ENCODE measurements at regions not wholly inside any gene's neighbourhood (a gene's known extent, or its start where the extent isn't known, plus 50 kb on each side); places are given as distances from the start of the nearest gene placed in this dataset.

GRCh38 chr16:72317446-72317845, 145.5 kb upstream of the PMFBP1 start:
- DNase-seq (ENCODE audit: low read depth): no peak

DNA sequence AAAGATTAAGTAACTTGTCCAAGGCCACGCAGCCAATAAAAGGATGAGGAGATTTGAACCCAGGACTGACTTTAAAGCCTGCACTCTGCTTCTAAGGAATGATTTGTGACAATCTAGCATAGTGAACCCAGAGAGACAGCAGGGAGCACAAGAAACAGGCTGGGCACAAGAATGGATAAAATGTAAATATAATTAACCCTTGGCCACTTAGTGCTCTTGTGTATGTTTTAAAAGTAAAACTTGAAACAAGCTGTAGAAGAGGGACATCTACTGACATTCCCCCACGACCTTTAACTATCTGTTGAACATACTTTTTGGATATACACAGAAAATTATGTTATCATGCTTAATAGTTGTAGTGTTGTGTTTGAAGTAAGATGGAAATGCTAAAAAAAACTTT, 141.9 kb upstream of the PMFBP1 start:
- no peak for DNase-seq (ENCODE audit: low read depth)

DNA sequence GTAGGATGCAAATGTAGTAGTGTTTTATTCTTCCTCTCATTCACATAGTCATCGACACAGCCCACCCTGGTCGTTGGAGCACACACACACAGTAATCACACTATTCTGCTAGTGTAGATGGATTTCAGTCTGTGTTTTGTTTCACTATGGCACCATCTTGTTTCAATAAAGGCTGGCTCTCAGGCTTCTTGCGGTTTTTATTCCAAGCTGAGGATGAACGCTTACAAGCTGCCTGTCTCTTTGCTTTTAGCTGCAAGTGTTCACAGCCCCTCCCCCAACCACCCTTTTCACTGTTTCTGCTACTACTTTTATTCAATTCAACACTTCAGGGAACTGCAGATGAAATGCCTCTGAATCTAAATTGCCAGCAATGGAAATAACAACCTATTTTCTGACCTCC, 140.9 kb upstream of the PMFBP1 start:
- no peak for DNase-seq (ENCODE audit: low read depth)

DNA sequence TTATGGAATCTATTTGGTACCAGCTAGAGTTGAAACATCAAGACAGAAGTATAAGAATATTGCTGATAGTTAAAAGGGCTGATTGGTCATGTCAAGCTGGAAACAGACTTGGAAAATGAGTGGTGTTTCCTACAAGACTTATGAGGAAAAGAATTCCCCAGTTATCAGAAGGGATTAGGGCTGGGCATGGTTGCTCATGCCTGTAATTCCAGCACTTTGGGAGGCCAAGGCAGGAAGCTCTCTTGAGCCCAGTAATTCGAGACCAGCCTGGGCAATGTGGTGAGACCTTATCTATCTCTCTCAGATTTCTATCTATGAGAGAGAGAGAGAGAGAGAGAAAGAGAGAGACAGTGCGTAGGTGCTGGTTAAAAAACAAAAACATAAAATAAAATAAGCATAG, 139.5 kb upstream of the PMFBP1 start:
- no peak for DNase-seq (ENCODE audit: low read depth)

GRCh38 chr16:72309001-72309400, 137.0 kb upstream of the PMFBP1 start:
- DNase-seq (ENCODE audit: low read depth): no peak

GRCh38 chr16:72308396-72308795, 136.4 kb upstream of the PMFBP1 start:
- DNase-seq (ENCODE audit: low read depth): no peak

GRCh38 chr16:72302332-72302731, 130.4 kb upstream of the PMFBP1 start:
- DNase-seq (ENCODE audit: low read depth): no peak

DNA sequence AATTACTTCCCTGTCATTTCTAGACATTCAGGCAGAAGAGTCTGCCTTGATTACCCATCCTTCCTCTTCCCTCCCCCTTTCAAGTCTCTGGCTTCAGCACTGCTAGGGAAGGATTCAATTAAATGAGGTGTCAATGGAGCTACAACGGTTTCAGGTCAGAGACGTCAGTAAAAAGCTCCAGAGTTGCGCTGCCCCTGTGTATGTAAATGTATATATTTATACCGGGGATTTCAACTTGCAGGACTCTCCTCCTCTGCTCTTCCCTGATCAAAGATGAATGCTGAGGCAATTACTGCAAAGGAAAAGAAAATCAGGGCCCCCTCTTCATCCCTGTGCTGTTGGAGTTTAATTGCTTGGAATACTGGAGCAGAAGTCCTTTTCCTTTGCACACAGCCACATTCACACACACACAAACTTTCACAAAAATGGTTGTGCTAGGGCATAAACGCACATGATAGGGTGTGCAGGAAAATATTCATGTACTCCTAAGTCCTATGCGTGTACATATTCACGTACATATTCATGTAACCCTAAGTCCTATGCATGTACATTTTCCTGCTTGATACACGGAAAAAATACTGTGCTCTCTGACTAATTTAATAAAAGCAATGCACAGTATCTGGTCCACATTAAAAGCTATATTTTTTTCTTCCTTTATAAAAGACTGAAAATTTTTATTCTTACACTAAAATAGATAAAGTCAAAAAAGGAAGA, 129.7 kb upstream of the PMFBP1 start:
- no peak for DNase-seq (ENCODE audit: low read depth)

DNA sequence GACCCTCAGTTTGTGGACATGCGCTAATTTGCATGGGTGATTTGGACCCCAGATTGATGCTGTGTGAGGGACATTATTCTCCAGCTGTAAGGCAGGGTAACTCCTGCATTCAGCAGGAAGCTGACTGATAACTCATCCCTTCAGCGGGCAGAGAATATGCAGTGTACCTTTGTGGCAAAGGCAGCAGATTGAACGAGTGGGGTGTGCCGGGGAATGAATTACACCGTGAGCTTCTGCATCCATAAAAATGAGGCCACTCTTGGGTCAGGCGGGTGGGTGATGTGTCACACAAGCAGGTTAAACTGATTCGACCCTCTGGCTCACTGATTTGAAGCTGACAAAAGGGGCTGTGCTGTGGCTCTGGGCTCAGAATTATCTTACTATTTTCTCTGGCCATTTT, 128.9 kb upstream of the PMFBP1 start:
- no peak for DNase-seq (ENCODE audit: low read depth)

DNA sequence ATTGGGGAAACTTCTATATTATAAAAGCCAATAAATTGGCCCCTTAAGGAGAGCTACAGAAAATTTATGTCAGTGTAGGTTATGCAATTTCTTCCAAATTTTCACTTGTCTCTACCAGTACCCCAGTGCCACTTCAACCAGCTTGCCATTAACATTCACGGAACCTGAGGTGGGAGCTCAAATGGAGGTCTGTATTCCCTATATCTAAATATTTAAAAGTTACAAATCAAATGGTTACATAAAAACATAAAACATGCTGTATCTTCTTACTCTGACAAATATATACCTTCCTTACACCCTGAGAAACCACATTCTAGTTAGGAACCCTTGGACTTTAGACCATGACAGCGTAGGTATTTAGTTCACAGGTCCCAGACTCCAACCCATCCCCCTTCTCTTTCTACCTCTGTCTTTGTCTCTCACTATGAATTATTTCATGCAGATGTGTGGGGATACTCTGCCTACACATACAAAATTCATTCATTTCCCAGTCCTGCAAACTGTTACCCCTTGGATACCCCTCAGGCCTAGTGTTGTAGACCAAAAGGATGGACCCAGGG, 127.8 kb upstream of the PMFBP1 start:
- DNase-seq (ENCODE audit: low read depth): no peak

GRCh38 chr16:72298961-72299360, 127.0 kb upstream of the PMFBP1 start:
- DNase-seq (ENCODE audit: low read depth): no peak

DNA sequence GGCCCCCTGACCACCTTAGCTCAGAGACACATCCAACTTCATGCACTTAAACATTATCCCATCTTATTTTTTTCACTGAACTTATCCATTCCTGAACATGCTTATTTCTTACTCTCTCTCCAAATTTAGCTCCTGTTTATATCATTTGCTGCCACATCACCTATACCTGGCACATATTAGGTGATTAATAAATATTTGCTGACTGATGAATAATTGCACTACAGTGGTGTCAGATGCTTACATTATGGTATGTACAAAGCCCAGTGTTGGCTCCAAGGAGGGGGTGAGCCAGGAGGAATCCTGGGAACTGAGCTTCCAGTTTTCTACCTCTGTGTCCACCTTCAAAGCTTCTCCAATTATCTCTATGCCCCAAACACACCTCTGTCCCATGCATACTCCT, 124.0 kb upstream of the PMFBP1 start:
- DNase-seq (ENCODE audit: low read depth): no peak

- DNase-seq (ENCODE audit: low read depth): no peak
These were observed 119.6 kb upstream of the PMFBP1 start for GRCh38 chr16:72291531-72291981.

GRCh38 chr16:72291121-72291520, 119.2 kb upstream of the PMFBP1 start:
- DNase-seq (ENCODE audit: low read depth): no peak

GRCh38 chr16:72287649-72288048, 115.7 kb upstream of the PMFBP1 start:
- DNase-seq (ENCODE audit: low read depth): no peak

GRCh38 chr16:72286936-72287620, 115.1 kb upstream of the PMFBP1 start:
- DNase-seq (ENCODE audit: low read depth): no peak

- DNase-seq (ENCODE audit: low read depth): no peak
These were observed 113.8 kb upstream of the PMFBP1 start for GRCh38 chr16:72285728-72286127.

DNA sequence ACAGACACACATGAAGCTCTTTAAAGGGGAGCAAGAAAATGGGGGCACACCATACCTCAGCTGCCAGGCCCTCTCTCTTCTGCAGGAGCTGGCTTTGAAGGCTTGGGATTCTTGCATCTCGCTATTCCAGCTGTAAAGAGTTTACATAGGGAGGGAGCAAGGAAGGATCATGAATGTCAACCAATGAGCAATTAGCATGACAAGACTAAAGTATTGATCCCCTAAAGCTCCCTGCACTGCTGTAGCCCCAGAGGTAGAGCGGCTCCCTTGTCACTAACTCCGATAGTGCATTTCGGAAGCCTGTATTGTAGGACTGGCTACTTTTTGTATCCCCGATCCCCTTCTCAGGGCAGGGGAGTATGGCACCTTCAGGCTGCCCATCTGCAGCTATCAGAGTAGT, 113.4 kb upstream of the PMFBP1 start:
- DNase-seq (ENCODE audit: low read depth): no peak

DNA sequence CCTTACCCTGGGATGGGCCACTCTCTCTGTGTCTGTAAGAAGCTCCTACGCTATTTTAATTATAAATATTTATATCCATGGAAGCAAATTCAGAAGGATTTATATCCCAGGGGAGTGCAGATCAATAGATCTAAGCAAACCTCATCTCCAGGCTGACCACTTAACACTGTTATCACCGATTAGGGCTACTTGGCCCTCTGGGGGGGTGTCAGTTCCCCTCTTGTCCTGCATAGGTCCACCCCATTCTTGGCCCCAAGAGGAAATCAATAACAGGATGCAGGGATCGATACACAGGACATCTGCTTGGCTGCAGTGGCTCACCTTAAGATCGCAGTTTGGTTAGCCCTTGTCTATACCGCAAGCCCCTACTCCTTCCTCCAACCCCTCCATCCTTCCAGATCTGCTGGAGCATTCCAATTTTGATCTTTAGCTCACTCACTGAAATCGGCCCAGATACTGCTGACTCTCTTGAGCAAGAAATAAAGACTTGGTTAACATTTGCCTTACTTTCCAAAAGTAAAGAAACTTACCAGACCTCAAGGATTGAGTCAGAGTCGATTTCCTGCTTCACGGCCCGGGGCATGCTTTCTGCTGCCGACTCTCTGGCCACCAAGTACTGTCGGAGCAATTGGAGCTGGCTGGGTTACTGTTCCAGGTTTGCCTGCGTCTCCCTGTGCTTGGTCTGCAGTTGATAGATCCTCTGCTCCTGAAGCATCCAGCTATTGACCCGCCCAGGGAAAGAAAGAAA, 112.3 kb upstream of the PMFBP1 start:
- DNase-seq (ENCODE audit: low read depth): no peak

DNA sequence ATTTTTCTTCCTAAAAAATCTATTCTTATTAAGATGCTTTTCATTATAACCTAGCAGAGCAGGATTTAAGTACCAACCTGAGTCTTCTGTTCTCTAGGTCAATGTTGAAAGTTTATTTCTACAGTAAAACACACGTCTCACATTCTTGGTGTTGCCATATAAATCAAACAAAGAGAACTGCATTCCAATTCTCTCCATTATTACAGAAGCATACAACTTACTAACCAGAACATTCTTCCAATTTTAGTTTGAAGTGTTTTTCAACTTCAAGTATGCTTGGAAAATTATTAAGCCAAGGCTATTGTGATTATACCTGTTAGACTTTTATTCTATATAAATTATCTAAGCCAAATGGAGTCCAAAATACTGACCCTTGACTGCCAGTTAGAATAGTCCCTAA, 110.4 kb upstream of the PMFBP1 start:
- DNase-seq (ENCODE audit: low read depth): no peak

- DNase-seq (ENCODE audit: low read depth): no peak
These were observed 106.3 kb upstream of the PMFBP1 start for GRCh38 chr16:72278301-72278700.

DNA sequence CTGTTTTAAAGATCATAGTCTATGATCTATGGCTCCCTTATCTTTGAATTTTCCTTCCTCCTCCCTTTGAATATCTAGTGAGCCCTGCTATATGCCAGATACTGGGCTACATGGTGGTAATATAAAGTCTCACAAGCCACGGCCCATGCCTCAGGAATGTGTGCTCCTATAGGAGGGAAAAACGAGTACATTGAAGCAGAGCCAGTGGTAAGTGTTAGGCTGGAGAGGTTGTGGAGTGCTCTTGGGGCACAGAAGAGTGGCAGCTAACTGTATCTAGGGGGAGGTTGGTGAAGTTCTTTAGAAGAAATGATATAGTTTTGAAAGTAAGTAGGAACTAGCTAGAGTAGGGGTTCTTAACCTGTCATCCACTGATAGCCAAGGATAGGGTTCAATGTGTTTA, 105.8 kb upstream of the PMFBP1 start:
- no peak for DNase-seq (ENCODE audit: low read depth)

- no peak for DNase-seq (ENCODE audit: low read depth)
These were observed 99.8 kb upstream of the PMFBP1 start for GRCh38 chr16:72271699-72272240.
